DMS79 treated with DMSO at 0.1 percent for 48 hours (cell line): ENCODE measurements at regions not wholly inside any gene's neighbourhood (a gene's known extent, or its start where the extent isn't known, plus 50 kb on each side); places are given as distances from the start of the nearest gene placed in this dataset.
A peak's percentile ranks its signal among the peaks of the same experiment; 100 is the strongest.

Experiments used
- DNase-seq: peaks from one replicate; lab custom pipeline; 2025; lab: John Stamatoyannopoulos, UW

GRCh38 chr10:128929767-128930166 lies 537.3 kb upstream of the MGMT start:
- DNase-seq = no peak

- DNase-seq = peak; percentile 24
Measured at GRCh38 chr10:128930515-128930914, 536.5 kb upstream of the MGMT start.

- no peak for DNase-seq
Measured at GRCh38 chr10:128932071-128932820, 534.8 kb upstream of the MGMT start.

GRCh38 chr10:128934492-128934891 lies 532.5 kb upstream of the MGMT start:
- no peak for DNase-seq

GRCh38 chr10:128936392-128936791 lies 530.6 kb upstream of the MGMT start:
- no peak for DNase-seq

- no peak for DNase-seq
Measured at GRCh38 chr10:128938558-128938957, 528.5 kb upstream of the MGMT start.

- DNase-seq = no peak
Measured at GRCh38 chr10:128940081-128940480, 527.0 kb upstream of the MGMT start.

GRCh38 chr10:128943111-128943510 lies 523.9 kb upstream of the MGMT start:
- no peak for DNase-seq

- no peak for DNase-seq
Measured at GRCh38 chr10:128945398-128945797, 521.6 kb upstream of the MGMT start.

GRCh38 chr10:128950159-128950915 lies 516.7 kb upstream of the MGMT start:
- DNase-seq = peak; percentile 2

GRCh38 chr10:128950916-128951275 lies 516.1 kb upstream of the MGMT start:
- DNase-seq = peak; percentile 48

GRCh38 chr10:128952856-128953255 lies 514.2 kb upstream of the MGMT start:
- no peak for DNase-seq

- no peak for DNase-seq
Measured at GRCh38 chr10:128956149-128956548, 510.9 kb upstream of the MGMT start.

GRCh38 chr10:128957221-128957620 lies 509.8 kb upstream of the MGMT start:
- no peak for DNase-seq

GRCh38 chr10:128958834-128959690 lies 508.0 kb upstream of the MGMT start:
- no peak for DNase-seq

- no peak for DNase-seq
Measured at GRCh38 chr10:128959746-128960145, 507.3 kb upstream of the MGMT start.

GRCh38 chr10:128960517-128960916 lies 506.5 kb upstream of the MGMT start:
- no peak for DNase-seq

- DNase-seq = no peak
Measured at GRCh38 chr10:128962182-128962581, 504.9 kb upstream of the MGMT start.

- DNase-seq = no peak
Measured at GRCh38 chr10:128963211-128964099, 503.6 kb upstream of the MGMT start.

GRCh38 chr10:128964100-128964403 lies 503.0 kb upstream of the MGMT start:
- DNase-seq = no peak

- DNase-seq = no peak
Measured at GRCh38 chr10:128967980-128968756, 498.9 kb upstream of the MGMT start.
